K562 (cell line): ENCODE measurements at regions not wholly inside any gene's neighbourhood (a gene's known extent, or its start where the extent isn't known, plus 50 kb on each side); places are given as distances from the start of the nearest gene placed in this dataset.

ENCODE experiments used
- ATAC-seq: fragments of 200-7000 bp; cut with Tn5 transposase; 3 replicates; pipeline ENCODE4 v1.9.1; 2020; ENCODE audit warnings: moderate library complexity
- BruUV-seq: library from RNA; stranded (reverse); fragments of 400-500 nt; replicated peaks from 2 replicates; lab custom pipeline; 2021; lab: Mats Ljungman, UMichigan
- CTCF ChIA-PET: fragments of 300-600 bp; formaldehyde crosslinking; extraction: SDS; loops from one replicate; lab custom pipeline; 2021; ENCODE audit warnings: low intra/inter-chr PET ratio; lab: Yijun Ruan, JAX
- POLR2A ChIA-PET: fragments of 300-600, 350-650 bp; sonication (Branson Sonifier 250); formaldehyde crosslinking; extraction: SDS; loops from one replicate; lab custom pipeline; 2021; ENCODE audit warnings: antibody characterized with exemption, inconsistent platforms; lab: Yijun Ruan, JAX
- DNase-seq, 4 experiments: peaks; one replicate each; pipeline versions ENCODE4 v3.0.0 to v3.0.0-alpha.2; 2011 to 2018; ENCODE audit warnings: low spot score in 3 of 4, mixed read lengths in 3 of 4; ENCODE audit errors: extremely low read depth in 1 of 4
- FAIRE-seq: peaks from 2 replicates; lab custom pipeline; 2011; peaks lifted over from hg19 to GRCh38; lab: Jason Lieb, UNC
- H2AFZ ChIP-seq: 2 replicates; pipeline ENCODE4 v1.6.0; 2011; ENCODE audit warnings: low read depth, low read length, control low read depth, inconsistent platforms
- H3K27ac ChIP-seq: fragments of 200-600 bp; 3 replicates; pipeline ENCODE4 v1.8.0; 2011; ENCODE audit warnings: low read depth, mild to moderate bottlenecking, control low read depth, inconsistent platforms, low read length, moderate library complexity, mixed read lengths; ENCODE audit errors: extremely low read depth
- H3K27me3 ChIP-seq, 2 experiments: fragments of 300-600 bp in 1 of 2; 2 replicates in 1 of 2; 3 replicates in 1 of 2; pipeline versions ENCODE4 v1.6.0 to v1.8.0; 2011; ENCODE audit warnings: inconsistent platforms in 2 of 2, low read length in 2 of 2, mild to moderate bottlenecking in 1 of 2, mixed read lengths in 1 of 2, moderate library complexity in 1 of 2; ENCODE audit not compliant: control insufficient read depth in 2 of 2, insufficient read depth in 2 of 2
- H3K36me3 ChIP-seq: fragments of 300-600 bp; 3 replicates; pipeline ENCODE4 v1.8.0; 2011; ENCODE audit warnings: mild to moderate bottlenecking, low read length, inconsistent platforms; ENCODE audit not compliant: control insufficient read depth, insufficient read depth
- H3K4me1 ChIP-seq, 2 experiments: fragments of 200-600 bp in 1 of 2; replicated peaks in 1 of 2; 2 replicates in 1 of 2; 3 replicates in 1 of 2; pipeline versions ENCODE4 v1.5.1 to v1.8.0; 2011; ENCODE audit warnings: inconsistent platforms in 2 of 2, low read length in 2 of 2, mild to moderate bottlenecking in 1 of 2, mixed read lengths in 1 of 2, moderate library complexity in 1 of 2; ENCODE audit not compliant: control insufficient read depth in 2 of 2, insufficient read depth in 2 of 2
- H3K4me2 ChIP-seq: 2 replicates; pipeline ENCODE4 v1.6.1; 2011; ENCODE audit warnings: low read length, control low read depth, inconsistent platforms, mixed read lengths; ENCODE audit not compliant: insufficient read depth
- H3K4me3 ChIP-seq: fragments of 200-600 bp; sonication (generic), shearing (Covaris generic); 2 replicates; pipeline ENCODE4 v1.5.1; 2016; ENCODE audit warnings: control low read depth, inconsistent platforms
- H3K79me2 ChIP-seq: fragments of 200-600 bp; 3 replicates; pipeline ENCODE4 v1.8.0; 2011; ENCODE audit warnings: low read length, inconsistent platforms; ENCODE audit not compliant: control insufficient read depth, insufficient read depth
- H3K9ac ChIP-seq, 2 experiments: 2 replicates each; pipeline versions ENCODE4 v1.6.0 to v1.6.1; 2011; ENCODE audit warnings: low read depth in 2 of 2, low read length in 2 of 2, control low read depth in 1 of 2, inconsistent platforms in 1 of 2, mild to moderate bottlenecking in 1 of 2, mixed read lengths in 1 of 2; ENCODE audit not compliant: insufficient read depth in 1 of 2
- H3K9me1 ChIP-seq: one replicate; pipeline ENCODE4 v1.6.0; 2011; ENCODE audit warnings: inconsistent platforms, mild to moderate bottlenecking, low read length, moderate library complexity; ENCODE audit not compliant: control insufficient read depth, insufficient read depth
- H3K9me3 ChIP-seq: replicated peaks from 2 replicates; pipeline ENCODE4 v1.5.1; 2011; ENCODE audit warnings: low read depth, low read length, inconsistent platforms; ENCODE audit not compliant: control insufficient read depth, insufficient read depth
- H4K20me1 ChIP-seq: replicated peaks from 2 replicates; pipeline ENCODE4 v1.6.1; 2011; ENCODE audit warnings: low read length, inconsistent platforms, mixed read lengths; ENCODE audit not compliant: control insufficient read depth, insufficient read depth
- AFF4 ChIP-seq: sonication (generic); formaldehyde crosslinking; IDR thresholded peaks from 2 replicates; pipeline ENCODE4 v1.8.0; 2023; ENCODE audit warnings: mild to moderate bottlenecking, missing genetic modification reagents
- CHD2 ChIP-seq: IDR thresholded peaks from 2 replicates; pipeline ENCODE4 v1.6.1; 2011; ENCODE audit warnings: low read depth, low read length
- ETV1 ChIP-seq: fragments of 450-650 bp; conservative IDR thresholded peaks from 2 replicates; pipeline ENCODE4 v1.6.1; 2016; ENCODE audit warnings: missing genetic modification characterization, control low read depth, low read depth, missing compliant biosample characterization
- NCOA4 ChIP-seq: fragments of 450-650 bp; IDR thresholded peaks from 2 replicates; pipeline ENCODE4 v1.6.1; 2018; ENCODE audit warnings: mild to moderate bottlenecking; ENCODE audit not compliant: partially characterized antibody
- NFE2L1 ChIP-seq: fragments of 450-650 bp; IDR thresholded peaks from 2 replicates; pipeline ENCODE4 v1.6.1; 2016; ENCODE audit warnings: missing genetic modification characterization, low read depth, mild to moderate bottlenecking, missing compliant biosample characterization, moderate library complexity, borderline replicate concordance
- POLR2AphosphoS5 ChIP-seq: IDR thresholded peaks from 2 replicates; pipeline ENCODE4 v1.6.1; 2011; ENCODE audit warnings: mild to moderate bottlenecking, low read depth, low read length, moderate library complexity; ENCODE audit not compliant: control insufficient read depth, insufficient read depth
- RBM14 ChIP-seq: fragments of 200-400 bp; formaldehyde crosslinking; IDR thresholded peaks from 2 replicates; pipeline ENCODE4 v1.6.1; 2018; ENCODE audit warnings: low read depth, mild to moderate bottlenecking, low read length, moderate library complexity, borderline replicate concordance; ENCODE audit not compliant: insufficient read depth
- SPI1 ChIP-seq: IDR thresholded peaks from 2 replicates; pipeline ENCODE4 v1.6.1; 2011; ENCODE audit warnings: low read depth, low read length, control low read depth, borderline replicate concordance
- ZBTB33 ChIP-seq: sonication (generic); formaldehyde crosslinking; IDR thresholded peaks from 2 replicates; pipeline ENCODE4 v1.8.1; 2023; ENCODE audit warnings: mild to moderate bottlenecking, missing genetic modification reagents
- ZNF280B ChIP-seq: fragments of 250-450 bp; sonication (Bioruptor Pico); IDR thresholded peaks from 2 replicates; pipeline ENCODE4 v1.5.1; 2021; ENCODE audit warnings: mild to moderate bottlenecking
- ZNF449 ChIP-seq: fragments of 250-450 bp; sonication (Bioruptor Pico); IDR thresholded peaks from 2 replicates; pipeline ENCODE4 v1.8.0; 2022; ENCODE audit warnings: moderate library complexity, mild to moderate bottlenecking, inconsistent platforms
- WGBS: fragments of 100-300 bp; shearing (Covaris generic); methylation state at CpG from one replicate; pipeline ENCODE4 v1.1.6; 2016; ENCODE audit warnings: low coverage, mixed read lengths; ENCODE audit not compliant: insufficient coverage; ENCODE audit errors: missing lambda C conversion rate; 5-methylcytosine and 5-hydroxymethylcytosine counted together
- in situ Hi-C: fragments of 300-500 bp; cut with MboI; formaldehyde crosslinking; loops from 4 replicates; pipeline ENCODE4 v1.15.0; 2018; ENCODE audit warnings: inconsistent platforms, mixed read lengths
- intact Hi-C: fragments of 100-400 bp; cut with micrococcal nuclease; formaldehyde crosslinking; loops from 2 replicates; pipeline ENCODE4 v1.14.2; 2022

GRCh38 chr7:24049296-24049695, 234.7 kb upstream of the NPY start (continued):
- TF ChIP-seq SPI1 (no peak), CHD2 (no peak), NCOA4 (no peak), ZBTB33 (CRISPR knock-in tag) (no peak), ZNF449 (CRISPR knock-in tag) (no peak)

GRCh38 chr7:24050991-24051560, 232.9 kb upstream of the NPY start:
- ATAC-seq (no peak), DNase-seq (no peak), FAIRE-seq (no peak)
- no peak overlapping the region for H3K4me3 ChIP-seq
- no peak overlapping the region for H3K27ac ChIP-seq
- H3K9me3 ChIP-seq, result no peaks in the 10 kb centered on the region
- H2AFZ ChIP-seq, result no peak overlapping the region
- 1% methylated on average over 7 of the region's 7 CpGs for WGBS
- no peaks in the 10 kb centered on the region for H3K36me3 ChIP-seq
- TF ChIP-seq AFF4 (no peak), POLR2AphosphoS5 (no peak), NFE2L1 (tag) (no peak), RBM14 (no peak), ZNF280B (no peak), ETV1 (tag) (no peak)
- no peaks in the 10 kb centered on the region for H3K79me2 ChIP-seq
- no peaks in the 10 kb centered on the region for H3K4me1 ChIP-seq
- no peak overlapping the region for H3K9ac ChIP-seq
- no peaks in the 10 kb centered on the region; a peak in 2 of 5 replicates for H3K27me3 ChIP-seq
- CTCF ChIA-PET, result no interaction called here
- in situ Hi-C loops (no loop called here), intact Hi-C loops (no loop called here)
- H3K9me1 ChIP-seq, result no peaks in the 10 kb centered on the region
- peaks cover 3% of the 10 kb centered on the region; the same call in 1 of the 2 replicates for H4K20me1 ChIP-seq
- H3K4me2 ChIP-seq, result no peak overlapping the region
- POLR2A ChIA-PET, result no interaction called here
- no TSS peak for BruUV-seq
